GM18868 (cell line): ENCODE measurements at regions not wholly inside any gene's neighbourhood (a gene's known extent, or its start where the extent isn't known, plus 50 kb on each side); places are given as distances from the start of the nearest gene placed in this dataset.

Experiments used
- ATAC-seq: cut with Tn5 transposase; IDR thresholded peaks from one replicate; pipeline ENCODE4 v1.9.1; 2021; ENCODE audit warnings: mild to moderate bottlenecking, moderate library complexity; ENCODE audit not compliant: unreplicated experiment

GRCh38 chr9:99430301-99430700, 208.2 kb downstream of the SEC61B start:
- no peak for ATAC-seq

- no peak for ATAC-seq
These were observed 209.0 kb downstream of the SEC61B start for GRCh38 chr9:99431103-99431502.

- no peak for ATAC-seq
These were observed 210.0 kb downstream of the SEC61B start for GRCh38 chr9:99432075-99432474.

GRCh38 chr9:99433095-99433494, 211.0 kb downstream of the SEC61B start:
- no peak for ATAC-seq

GRCh38 chr9:99433555-99433954, 211.5 kb downstream of the SEC61B start:
- peak; percentile 100 for ATAC-seq

GRCh38 chr9:99436616-99437015, 214.5 kb downstream of the SEC61B start:
- no peak for ATAC-seq

GRCh38 chr9:99437145-99437544, 215.1 kb downstream of the SEC61B start:
- no peak for ATAC-seq

GRCh38 chr9:99438596-99438995, 216.5 kb downstream of the SEC61B start:
- no peak for ATAC-seq

GRCh38 chr9:99441829-99442228, 219.7 kb downstream of the SEC61B start:
- ATAC-seq: no peak

GRCh38 chr9:99445371-99445891, 223.3 kb downstream of the SEC61B start:
- ATAC-seq: no peak

GRCh38 chr9:99445920-99446319, 223.8 kb downstream of the SEC61B start:
- no peak for ATAC-seq

GRCh38 chr9:99447951-99448350, 225.9 kb downstream of the SEC61B start:
- ATAC-seq: no peak

- no peak for ATAC-seq
These were observed 227.6 kb downstream of the SEC61B start for GRCh38 chr9:99449726-99450125.

- ATAC-seq: no peak
These were observed 229.1 kb downstream of the SEC61B start for GRCh38 chr9:99451112-99451606.

- ATAC-seq: no peak
These were observed 235.3 kb downstream of the SEC61B start for GRCh38 chr9:99457406-99457805.

GRCh38 chr9:99457981-99458380, 235.9 kb downstream of the SEC61B start:
- ATAC-seq: no peak

GRCh38 chr9:99459919-99460318, 237.8 kb downstream of the SEC61B start:
- no peak for ATAC-seq

- no peak for ATAC-seq
These were observed 241.0 kb downstream of the SEC61B start for GRCh38 chr9:99463131-99463530.

- ATAC-seq: no peak
These were observed 242.5 kb downstream of the SEC61B start for GRCh38 chr9:99464568-99464967.

- ATAC-seq: no peak
These were observed 243.3 kb downstream of the SEC61B start for GRCh38 chr9:99465231-99465907.

- no peak for ATAC-seq
These were observed 244.0 kb downstream of the SEC61B start for GRCh38 chr9:99466104-99466503.

GRCh38 chr9:99466781-99467180, 244.7 kb downstream of the SEC61B start:
- ATAC-seq: no peak

- no peak for ATAC-seq
These were observed 249.0 kb downstream of the SEC61B start for GRCh38 chr9:99471033-99471432.
